H1 (cell line): ENCODE measurements at regions not wholly inside any gene's neighbourhood (a gene's known extent, or its start where the extent isn't known, plus 50 kb on each side); places are given as distances from the start of the nearest gene placed in this dataset.

ENCODE experiments used
- CTCF ChIA-PET: fragments of 300-600 bp; sonication (Branson Sonifier 250); formaldehyde crosslinking; loops from one replicate; lab custom pipeline; 2021; ENCODE audit not compliant: partially characterized antibody; lab: Charles Lee
- POLR2A ChIA-PET: fragments of 300-600 bp; sonication (Branson Sonifier 250); formaldehyde crosslinking; loops from one replicate; lab custom pipeline; 2021; ENCODE audit warnings: inconsistent platforms; ENCODE audit not compliant: partially characterized antibody; lab: Charles Lee
- DNase-seq, 2 experiments: peaks; one replicate each; pipeline versions ENCODE4 v3.0.0 to v3.0.0-alpha.2; 2010 to 2022; ENCODE audit warnings: low spot score in 2 of 2, low read depth in 1 of 2, mixed read lengths in 1 of 2
- FAIRE-seq: peaks from 2 replicates; lab custom pipeline; 2011; peaks lifted over from hg19 to GRCh38; lab: Jason Lieb, UNC
- H2AFZ ChIP-seq: 2 replicates; pipeline ENCODE4 v1.8.1; 2012; ENCODE audit warnings: low read length, inconsistent platforms
- H2AK5ac ChIP-seq: 2 replicates; pipeline ENCODE4 v1.6.1; 2013; ENCODE audit warnings: low read depth, low read length
- H2BK120ac ChIP-seq: replicated peaks from 2 replicates; pipeline ENCODE3; 2013; ENCODE audit warnings: low read depth, low read length, inconsistent platforms
- H2BK12ac ChIP-seq: 2 replicates; pipeline ENCODE4 v1.6.1; 2013; ENCODE audit warnings: low read depth, low read length
- H2BK15ac ChIP-seq: 2 replicates; pipeline ENCODE4 v1.6.1; 2013; ENCODE audit warnings: low read length
- H2BK20ac ChIP-seq: 2 replicates; pipeline ENCODE4 v1.6.1; 2013; ENCODE audit warnings: low read length
- H2BK5ac ChIP-seq: 2 replicates; pipeline ENCODE4 v1.6.1; 2013; ENCODE audit warnings: low read depth, low read length
- H3K14ac ChIP-seq: 2 replicates; pipeline ENCODE4 v1.6.1; 2013; ENCODE audit warnings: inconsistent platforms; ENCODE audit not compliant: insufficient read length
- H3K18ac ChIP-seq: 2 replicates; pipeline ENCODE4 v1.6.1; 2013; ENCODE audit warnings: low read length; ENCODE audit errors: extremely low read depth
- H3K23ac ChIP-seq: 2 replicates; pipeline ENCODE4 v1.6.1; 2013; ENCODE audit warnings: inconsistent platforms; ENCODE audit not compliant: insufficient read length
- H3K23me2 ChIP-seq: 2 replicates; pipeline ENCODE4 v1.6.1; 2013; ENCODE audit warnings: low read depth, low read length
- H3K27ac ChIP-seq: 2 replicates; pipeline ENCODE4 v1.6.1; 2011; ENCODE audit warnings: low read depth, low read length, inconsistent platforms
- H3K27me3 ChIP-seq, 4 experiments: replicated peaks in 1 of 4; 1 replicate in 1 of 4; 2 replicates in 3 of 4; pipeline versions ENCODE4 v1.6.1 to v1.8.1; 2011 to 2013; ENCODE audit warnings: low read length in 3 of 4, mild to moderate bottlenecking in 3 of 4, inconsistent platforms in 2 of 4, mixed read lengths in 2 of 4, moderate library complexity in 1 of 4; ENCODE audit not compliant: control insufficient read depth in 3 of 4, insufficient read depth in 3 of 4; ENCODE audit errors: extremely low read depth in 1 of 4
- H3K36me3 ChIP-seq, 4 experiments: 2 replicates each; pipeline versions ENCODE4 v1.6.1 to v1.8.1; 2011 to 2013; ENCODE audit warnings: mild to moderate bottlenecking in 4 of 4, low read length in 3 of 4, moderate library complexity in 2 of 4, control low read depth in 1 of 4, inconsistent platforms in 1 of 4; ENCODE audit not compliant: insufficient read depth in 4 of 4, control insufficient read depth in 2 of 4
- H3K4ac ChIP-seq: replicated peaks from 2 replicates; pipeline ENCODE3; 2013; ENCODE audit warnings: low read length, low read depth, mixed read lengths, inconsistent platforms; ENCODE audit not compliant: insufficient read length
- H3K4me1 ChIP-seq, 4 experiments: replicated peaks in 1 of 4; 1 replicate in 1 of 4; 2 replicates in 3 of 4; pipeline versions ENCODE4 v1.6.1 to v1.8.1; 2011 to 2013; ENCODE audit warnings: low read length in 3 of 4, inconsistent platforms in 2 of 4, mixed read lengths in 1 of 4; ENCODE audit not compliant: insufficient read depth in 4 of 4, control insufficient read depth in 3 of 4
- H3K4me2 ChIP-seq, 2 experiments: 2 replicates each; pipeline versions ENCODE4 v1.6.1 to v1.8.1; 2011 to 2013; ENCODE audit warnings: low read depth in 2 of 2, low read length in 2 of 2, control low read depth in 1 of 2, inconsistent platforms in 1 of 2, mild to moderate bottlenecking in 1 of 2; ENCODE audit not compliant: insufficient read depth in 1 of 2
- H3K4me3 ChIP-seq, 4 experiments: fragments of 200-600, 300-600 bp in 1 of 4; sonication (generic), shearing (Covaris generic), sonication (Bioruptor Twin) in 1 of 4; 2 replicates each; pipeline versions ENCODE4 v1.5.1 to v1.8.1; 2011 to 2016; ENCODE audit warnings: low read length in 4 of 4, low read depth in 3 of 4, control low read depth in 2 of 4, inconsistent platforms in 2 of 4, mild to moderate bottlenecking in 2 of 4, mixed read lengths in 1 of 4, moderate library complexity in 1 of 4; ENCODE audit not compliant: insufficient read depth in 2 of 4; ENCODE audit errors: extremely low read depth in 1 of 4
- H3K56ac ChIP-seq: replicated peaks from 2 replicates; pipeline ENCODE3; 2013; ENCODE audit warnings: low read depth, mild to moderate bottlenecking, mixed read lengths, low read length, inconsistent platforms; ENCODE audit not compliant: insufficient read length
- H3K79me1 ChIP-seq: 2 replicates; pipeline ENCODE4 v1.6.1; 2013; ENCODE audit warnings: low read depth, low read length, control low read depth
- H3K79me2 ChIP-seq, 2 experiments: 2 replicates each; pipeline versions ENCODE4 v1.6.1 to v1.8.1; 2012 to 2013; ENCODE audit warnings: low read length in 2 of 2, mild to moderate bottlenecking in 2 of 2, inconsistent platforms in 1 of 2; ENCODE audit not compliant: insufficient read depth in 2 of 2, control insufficient read depth in 1 of 2
- H3K9ac ChIP-seq, 4 experiments: replicated peaks in 1 of 4; 1 replicate in 1 of 4; 2 replicates in 3 of 4; pipeline versions ENCODE4 v1.6.1 to v1.8.1; 2011 to 2013; ENCODE audit warnings: low read depth in 3 of 4, low read length in 3 of 4, control low read depth in 2 of 4, mild to moderate bottlenecking in 2 of 4, moderate library complexity in 2 of 4, inconsistent platforms in 1 of 4; ENCODE audit errors: extremely low read depth in 1 of 4
- H3K9me3 ChIP-seq, 2 experiments: 2 replicates each; pipeline versions ENCODE4 v1.6.1 to v1.8.1; 2012 to 2013; ENCODE audit warnings: mild to moderate bottlenecking in 2 of 2, moderate library complexity in 2 of 2, control low read depth in 1 of 2, inconsistent platforms in 1 of 2, low read depth in 1 of 2, low read length in 1 of 2, mixed read lengths in 1 of 2; ENCODE audit not compliant: insufficient read depth in 2 of 2
- H4K20me1 ChIP-seq, 2 experiments: replicated peaks in 1 of 2; 2 replicates each; pipeline versions ENCODE3 to v1.8.1; 2011 to 2013; ENCODE audit warnings: inconsistent platforms in 2 of 2, low read length in 2 of 2, mild to moderate bottlenecking in 1 of 2; ENCODE audit not compliant: insufficient read depth in 2 of 2, control insufficient read depth in 1 of 2
- H4K5ac ChIP-seq: 2 replicates; pipeline ENCODE4 v1.6.1; 2013; ENCODE audit warnings: low read length, low read depth, mixed read lengths, inconsistent platforms; ENCODE audit not compliant: insufficient read length
- H4K8ac ChIP-seq: 2 replicates; pipeline ENCODE4 v1.8.0; 2013; ENCODE audit warnings: mild to moderate bottlenecking, moderate library complexity, low read length, inconsistent platforms; ENCODE audit not compliant: insufficient read depth; ENCODE audit errors: extremely low read depth
- H4K91ac ChIP-seq: replicated peaks from 2 replicates; pipeline ENCODE3; 2013; ENCODE audit warnings: low read length, mixed read lengths, inconsistent platforms; ENCODE audit not compliant: insufficient read length
- BRCA1 ChIP-seq: IDR thresholded peaks from 2 replicates; pipeline ENCODE4 v1.6.1; 2012; ENCODE audit warnings: low read depth, low read length, improper control_type of control experiment
- CTBP2 ChIP-seq: IDR thresholded peaks from 2 replicates; pipeline ENCODE4 v1.7.0; 2011; ENCODE audit warnings: borderline replicate concordance, mild to moderate bottlenecking, moderate library complexity, mixed read lengths, low read length; ENCODE audit not compliant: insufficient read depth, insufficient read length
- JUND ChIP-seq: IDR thresholded peaks from 2 replicates; pipeline ENCODE4 v1.6.1; 2011; ENCODE audit warnings: mild to moderate bottlenecking, improper control_type of control experiment, low read length
- KDM4A ChIP-seq: IDR thresholded peaks from one replicate; pipeline ENCODE4 v1.7.1; 2012; ENCODE audit warnings: low read depth, mild to moderate bottlenecking, moderate library complexity, low read length, inconsistent platforms; ENCODE audit not compliant: severe bottlenecking
- KDM5A ChIP-seq: fragments of 200-600 bp; IDR thresholded peaks from 2 replicates; pipeline ENCODE4 v1.7.1; 2012; ENCODE audit warnings: mild to moderate bottlenecking, low read length, inconsistent platforms, mixed read lengths
- SAP30 ChIP-seq: fragments of 300-600 bp; sonication (generic); IDR thresholded peaks from 2 replicates; pipeline ENCODE4 v1.7.1; 2012; ENCODE audit warnings: low read length, moderate library complexity, mild to moderate bottlenecking, inconsistent platforms; ENCODE audit not compliant: insufficient read depth, insufficient replicate concordance
- SP1 ChIP-seq: IDR thresholded peaks from 2 replicates; pipeline ENCODE4 v1.6.1; 2011; ENCODE audit warnings: low read depth, low read length
- SP4 ChIP-seq: IDR thresholded peaks from 2 replicates; pipeline ENCODE4 v1.6.1; 2012; ENCODE audit warnings: low read length, inconsistent platforms
- TAF1 ChIP-seq: IDR thresholded peaks from 2 replicates; pipeline ENCODE4 v1.6.1; 2011; ENCODE audit warnings: mild to moderate bottlenecking, low read depth, low read length
- ZNF274 ChIP-seq: IDR thresholded peaks from 2 replicates; pipeline ENCODE4 v1.7.0; 2012; ENCODE audit warnings: low read length, borderline replicate concordance; ENCODE audit errors: extremely low read depth
- WGBS, 2 experiments: shearing (Covaris generic) in 1 of 2; methylation state at CpG; one replicate each; pipeline versions ENCODE4 v1.1.6 to v1.1.7; 2013 to 2015; ENCODE audit warnings: low lambda C conversion rate in 2 of 2, mixed read lengths in 2 of 2, inconsistent platforms in 1 of 2, low coverage in 1 of 2, missing lambda C conversion rate in 1 of 2; ENCODE audit not compliant: insufficient replicate concordance in 2 of 2, insufficient coverage in 1 of 2, insufficient read length in 1 of 2; ENCODE audit errors: extremely low coverage in 1 of 2, missing lambda C conversion rate in 1 of 2; 5-methylcytosine and 5-hydroxymethylcytosine counted together

DNA sequence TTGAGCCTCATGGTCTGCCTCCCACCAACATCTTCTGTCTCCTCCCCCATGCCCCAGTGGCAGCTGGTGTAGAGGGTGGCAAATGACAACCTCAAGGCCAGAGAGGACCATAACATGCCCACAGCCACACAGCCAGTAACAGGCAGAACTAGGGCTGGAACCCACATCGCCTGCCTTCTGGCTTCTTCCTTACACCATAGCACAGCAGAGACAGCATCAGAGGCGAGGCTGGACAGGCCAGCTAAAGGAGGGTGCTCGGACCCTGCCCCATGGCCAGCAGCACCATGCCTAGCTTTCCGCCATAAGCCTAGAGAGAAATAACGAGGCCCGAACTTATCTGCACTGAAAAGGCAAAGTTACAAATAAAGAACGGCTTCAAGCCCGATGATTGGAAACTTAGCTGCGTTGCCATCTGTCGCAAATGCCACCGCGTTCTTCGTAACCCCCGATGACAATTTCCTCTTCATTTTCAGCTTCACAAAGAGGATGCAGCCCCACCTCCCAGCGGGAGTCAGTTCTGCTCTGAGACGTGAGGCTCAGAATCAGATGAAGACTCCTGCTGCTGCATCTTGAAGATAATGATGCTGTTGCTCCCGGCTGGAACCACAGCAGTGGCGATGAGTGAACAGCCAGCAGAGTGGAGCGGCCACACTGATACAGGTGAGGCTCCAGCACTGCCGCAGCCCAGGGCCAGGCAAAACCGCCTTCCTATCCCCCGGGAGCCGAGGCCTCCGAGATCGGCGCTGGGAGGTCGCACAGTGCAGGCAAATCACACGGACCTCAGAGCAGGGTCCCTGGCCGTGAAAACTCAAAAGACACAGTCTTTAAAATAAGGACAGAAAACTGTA, 73.8 kb upstream of the RTL6 start:
- Histone ChIP-seq H2BK120ac (no peak overlapping the region), H3K4me3 (no peak overlapping the region), H3K18ac (no peak overlapping the region), H3K79me2 (no peaks in the 10 kb centered on the region), H2BK15ac (no peak overlapping the region), H3K14ac (no peak overlapping the region), H2BK20ac (no peak overlapping the region), H3K4me2 (no peak overlapping the region), H2BK5ac (no peak overlapping the region), H2BK12ac (no peak overlapping the region), H3K36me3 (no peaks in the 10 kb centered on the region), H4K8ac (no peak overlapping the region; the same call in 1 of the 2 replicates), H3K9ac (no peak overlapping the region), H3K79me1 (no peaks in the 10 kb centered on the region), H4K20me1 (no peaks in the 10 kb centered on the region), H3K23me2 (peaks cover 2% of the 10 kb centered on the region; the same call in 1 of the 2 replicates), H4K5ac (no peak overlapping the region), H3K27me3 (no peaks in the 10 kb centered on the region), H3K4me1 (no peaks in the 10 kb centered on the region; a peak in 2 of 7 replicates), H2AFZ (no peak overlapping the region), H2AK5ac (no peak overlapping the region), H4K91ac (no peak overlapping the region), H3K4ac (no peak overlapping the region), H3K27ac (no peak overlapping the region), H3K23ac (no peak overlapping the region), H3K9me3 (peaks cover 4 to 6% of the 10 kb centered on the region in 2 experiments; a peak in 2 of 4 replicates), H3K56ac (no peak overlapping the region)
- WGBS, 2 experiments, result 88% methylated on average over 29 of the region's 29 CpGs; no CpG with 5 or more reads in 1 of the 2 experiments
- DNase-seq, result no peak
- CTCF ChIA-PET, result interaction anchor here (0.8 to 1.7 kb wide), 5 partner anchors 13 to 485 kb away, joined by 3 read pairs; no protein-coding TSS in a partner anchor
- no peak for FAIRE-seq
- TF ChIP-seq CTBP2, result no peak
- no peak for TF ChIP-seq ZNF274
- TF ChIP-seq SP1, result no peak
- TF ChIP-seq TAF1, result no peak
- no peak for TF ChIP-seq SP4
- TF ChIP-seq JUND, result no peak
- TF ChIP-seq BRCA1, result no peak
- no peak for TF ChIP-seq SAP30
- no peak for TF ChIP-seq KDM5A
- no peak for TF ChIP-seq KDM4A
- POLR2A ChIA-PET, result no interaction called here
